Tibial nerve (tissue), 3 donors: ENCODE measurements at regions not wholly inside any gene's neighbourhood (a gene's known extent, or its start where the extent isn't known, plus 50 kb on each side); places are given as distances from the start of the nearest gene placed in this dataset.

ENCODE experiments used
- POLR2A ChIP-seq, 2 donors: fragments of 450-650 bp; IDR thresholded peaks; one replicate each; pipeline ENCODE4 v1.6.1; 2017; ENCODE audit warnings: antibody characterized with exemption in 2 of 2, mild to moderate bottlenecking in 2 of 2, moderate library complexity in 2 of 2
- TF ChIP-seq, protein P1 (sequence below), 5 experiments: fragments of 200-600 bp in 3 of 5; fragments of 450-650 bp in 2 of 5; sonication (generic) in 3 of 5; IDR thresholded peaks; one replicate each; pipeline ENCODE4 v1.5.1; 2016 to 2019; ENCODE audit warnings: antibody characterized with exemption in 5 of 5, mild to moderate bottlenecking in 3 of 5, moderate library complexity in 2 of 5

DNA sequence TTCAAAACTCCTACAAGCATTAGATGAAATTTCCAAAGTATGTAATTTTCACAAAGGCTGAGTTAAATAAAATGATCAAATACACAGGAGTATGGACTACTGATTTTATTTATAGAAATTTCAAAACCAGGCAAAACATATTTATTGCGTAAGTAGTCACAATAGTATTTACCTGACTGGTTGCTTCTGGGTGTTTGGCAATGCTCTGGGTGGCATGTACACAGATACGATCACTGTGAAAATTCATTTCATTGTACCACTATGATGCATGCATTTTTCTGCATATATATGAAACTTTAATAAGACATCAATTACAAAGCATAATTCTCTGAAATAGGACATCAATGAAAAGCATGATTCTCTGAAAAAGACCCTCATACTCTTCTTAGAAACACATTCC lies 384.2 kb downstream of the TLL1 start:
- TF ChIP-seq POLR2A (IDR thresholded peaks at IDR 0.05) = no peak
- TF ChIP-seq, protein P1, sequence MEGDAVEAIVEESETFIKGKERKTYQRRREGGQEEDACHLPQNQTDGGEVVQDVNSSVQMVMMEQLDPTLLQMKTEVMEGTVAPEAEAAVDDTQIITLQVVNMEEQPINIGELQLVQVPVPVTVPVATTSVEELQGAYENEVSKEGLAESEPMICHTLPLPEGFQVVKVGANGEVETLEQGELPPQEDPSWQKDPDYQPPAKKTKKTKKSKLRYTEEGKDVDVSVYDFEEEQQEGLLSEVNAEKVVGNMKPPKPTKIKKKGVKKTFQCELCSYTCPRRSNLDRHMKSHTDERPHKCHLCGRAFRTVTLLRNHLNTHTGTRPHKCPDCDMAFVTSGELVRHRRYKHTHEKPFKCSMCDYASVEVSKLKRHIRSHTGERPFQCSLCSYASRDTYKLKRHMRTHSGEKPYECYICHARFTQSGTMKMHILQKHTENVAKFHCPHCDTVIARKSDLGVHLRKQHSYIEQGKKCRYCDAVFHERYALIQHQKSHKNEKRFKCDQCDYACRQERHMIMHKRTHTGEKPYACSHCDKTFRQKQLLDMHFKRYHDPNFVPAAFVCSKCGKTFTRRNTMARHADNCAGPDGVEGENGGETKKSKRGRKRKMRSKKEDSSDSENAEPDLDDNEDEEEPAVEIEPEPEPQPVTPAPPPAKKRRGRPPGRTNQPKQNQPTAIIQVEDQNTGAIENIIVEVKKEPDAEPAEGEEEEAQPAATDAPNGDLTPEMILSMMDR (IDR thresholded peaks at IDR 0.05) = no peak
